GM12878 (cell line): ENCODE measurements at regions not wholly inside any gene's neighbourhood (a gene's known extent, or its start where the extent isn't known, plus 50 kb on each side); places are given as distances from the start of the nearest gene placed in this dataset.

Experiments used
- ATAC-seq: fragments of 200-7000 bp; cut with Tn5 transposase; 3 replicates; pipeline ENCODE4 v1.9.1; 2020; ENCODE audit warnings: mild to moderate bottlenecking, moderate library complexity
- BruUV-seq: library from RNA; stranded (reverse); fragments of 400-500 nt; replicated peaks from 2 replicates; lab custom pipeline; 2021; lab: Mats Ljungman, UMichigan
- CTCF ChIA-PET: fragments of 300-600 bp; sonication (Branson Sonifier 250); formaldehyde crosslinking; extraction: SDS; loops from one replicate; lab custom pipeline; 2021; ENCODE audit warnings: inconsistent platforms; lab: Yijun Ruan, JAX
- POLR2A ChIA-PET: fragments of 350-600 bp; formaldehyde crosslinking; extraction: SDS; loops from one replicate; lab custom pipeline; 2021; ENCODE audit warnings: inconsistent platforms; lab: Charles Lee
- RAD21 ChIA-PET: fragments of 300-600 bp; sonication (Branson Sonifier 250); formaldehyde crosslinking; loops from one replicate; lab custom pipeline; 2023; ENCODE audit warnings: antibody characterized with exemption; ENCODE audit not compliant: unreplicated experiment; lab: Charles Lee
- SMC1A ChIA-PET: fragments of 300-600 bp; sonication (Branson Sonifier 250); formaldehyde crosslinking; loops from one replicate; lab custom pipeline; 2023; ENCODE audit not compliant: unreplicated experiment, uncharacterized antibody; lab: Charles Lee
- DNase-seq: peaks from one replicate; pipeline ENCODE4 v3.0.0-alpha.2; 2011; ENCODE audit warnings: low read depth, low spot score
- FAIRE-seq: peaks from 3 replicates; lab custom pipeline; 2011; peaks lifted over from hg19 to GRCh38; lab: Jason Lieb, UNC
- H2AFZ ChIP-seq: 2 replicates; pipeline ENCODE4 v1.6.0; 2011; ENCODE audit warnings: low read depth, low read length, control low read depth; ENCODE audit not compliant: control insufficient read depth
- H3K27ac ChIP-seq: 2 replicates; pipeline ENCODE4 v1.5.1; 2011; ENCODE audit warnings: control low read depth; ENCODE audit not compliant: control insufficient read depth, insufficient read depth
- H3K27me3 ChIP-seq, 2 experiments: replicated peaks in 1 of 2; 2 replicates each; pipeline versions ENCODE4 v1.6.0 to v1.6.1; 2011; ENCODE audit warnings: low read length in 1 of 2; ENCODE audit not compliant: control insufficient read depth in 2 of 2, insufficient read depth in 2 of 2
- H3K36me3 ChIP-seq, 2 experiments: 2 replicates each; pipeline ENCODE4 v1.5.1; 2011; ENCODE audit warnings: low read length in 1 of 2; ENCODE audit not compliant: control insufficient read depth in 2 of 2, insufficient read depth in 2 of 2
- H3K4me1 ChIP-seq: 2 replicates; pipeline ENCODE4 v1.6.1; 2011; ENCODE audit warnings: mild to moderate bottlenecking, low read length, moderate library complexity, mixed read lengths; ENCODE audit not compliant: control insufficient read depth, insufficient read depth
- H3K4me2 ChIP-seq: 2 replicates; pipeline ENCODE4 v1.6.0; 2011; ENCODE audit warnings: control low read depth; ENCODE audit not compliant: control insufficient read depth, insufficient read depth
- H3K4me3 ChIP-seq: fragments of 200-600 bp; sonication (generic); 2 replicates; pipeline ENCODE4 v1.5.1; 2016
- H3K79me2 ChIP-seq: 2 replicates; pipeline ENCODE4 v1.6.0; 2011; ENCODE audit warnings: low read length; ENCODE audit not compliant: control insufficient read depth, insufficient read depth
- H3K9ac ChIP-seq: 2 replicates; pipeline ENCODE4 v1.8.0; 2011; ENCODE audit warnings: low read length, control low read depth, mixed read lengths; ENCODE audit not compliant: control insufficient read depth, insufficient read depth
- H3K9me3 ChIP-seq: replicated peaks from 3 replicates; pipeline ENCODE4 v1.5.1; 2011; ENCODE audit warnings: mild to moderate bottlenecking, low read length; ENCODE audit not compliant: control insufficient read depth, insufficient read depth
- H4K20me1 ChIP-seq: 2 replicates; pipeline ENCODE4 v1.6.0; 2011; ENCODE audit not compliant: control insufficient read depth, insufficient read depth
- CBFB ChIP-seq: IDR thresholded peaks from 2 replicates; pipeline ENCODE4 v1.6.1; 2016; ENCODE audit warnings: antibody characterized with exemption, low read depth
- ELK1 ChIP-seq: IDR thresholded peaks from 2 replicates; pipeline ENCODE4 v1.6.1; 2012; ENCODE audit warnings: low read depth, low read length, improper control_type of control experiment
- NR2C2 ChIP-seq: IDR thresholded peaks from 2 replicates; pipeline ENCODE4 v1.6.1; 2011; ENCODE audit warnings: borderline replicate concordance, low read depth; ENCODE audit not compliant: control insufficient read depth, insufficient read length
- POLR2AphosphoS2 ChIP-seq: IDR thresholded peaks from 2 replicates; pipeline ENCODE4 v1.6.1; 2011; ENCODE audit warnings: low read depth, mild to moderate bottlenecking, low read length, improper control_type of control experiment, moderate library complexity
- RAD21 ChIP-seq: IDR thresholded peaks from 2 replicates; pipeline ENCODE4 v1.6.1; 2011; ENCODE audit warnings: mild to moderate bottlenecking, low read depth, low read length, moderate library complexity; ENCODE audit not compliant: insufficient read depth
- RELB ChIP-seq: fragments of 450-650 bp; IDR thresholded peaks from 2 replicates; pipeline ENCODE4 v1.6.1; 2017; ENCODE audit warnings: low read depth, mild to moderate bottlenecking, moderate library complexity
- SIX5 ChIP-seq: IDR thresholded peaks from 2 replicates; pipeline ENCODE4 v1.6.1; 2011; ENCODE audit warnings: mild to moderate bottlenecking, low read depth, low read length, moderate library complexity; ENCODE audit not compliant: severe bottlenecking
- SRF ChIP-seq, 2 experiments: IDR thresholded peaks; 2 replicates each; pipeline ENCODE4 v1.6.1; 2011; ENCODE audit warnings: low read depth in 2 of 2, low read length in 2 of 2, mild to moderate bottlenecking in 1 of 2, moderate library complexity in 1 of 2
- SUPT20H ChIP-seq: IDR thresholded peaks from 2 replicates; pipeline ENCODE4 v1.6.1; 2011; ENCODE audit warnings: low read depth, mild to moderate bottlenecking, low read length, moderate library complexity, borderline replicate concordance; ENCODE audit not compliant: control insufficient read depth
- TCF7 ChIP-seq: IDR thresholded peaks from 2 replicates; pipeline ENCODE4 v1.6.1; 2014; ENCODE audit warnings: antibody characterized with exemption, borderline replicate concordance
- WGBS: methylation state at CpG from one replicate; pipeline ENCODE4 v1.1.6; 2016; ENCODE audit warnings: low lambda C conversion rate; ENCODE audit not compliant: insufficient replicate concordance, insufficient coverage; ENCODE audit errors: missing lambda C conversion rate; 5-methylcytosine and 5-hydroxymethylcytosine counted together
- in situ Hi-C: fragments of 300-500 bp; cut with MboI; formaldehyde crosslinking; loops from 9 replicates; pipeline ENCODE4 v1.14.3; 2018; ENCODE audit warnings: mixed read lengths
- intact Hi-C: fragments of 100-400 bp; cut with micrococcal nuclease; formaldehyde crosslinking; loops from one replicate; pipeline ENCODE4 v1.14.2; 2022; ENCODE audit not compliant: unreplicated experiment

- TF ChIP-seq RAD21 (no peak), CBFB (no peak), SRF (IDR thresholded peaks at IDR 0.05; ENCODE audit: low read depth in 2 of 2, low read length in 2 of 2) (no peak), RELB (no peak), POLR2AphosphoS2 (no peak), SIX5 (no peak)
Measured at GRCh38 chr14:49052521-49052920, 533.7 kb downstream of the RPS29 start (continued).

DNA sequence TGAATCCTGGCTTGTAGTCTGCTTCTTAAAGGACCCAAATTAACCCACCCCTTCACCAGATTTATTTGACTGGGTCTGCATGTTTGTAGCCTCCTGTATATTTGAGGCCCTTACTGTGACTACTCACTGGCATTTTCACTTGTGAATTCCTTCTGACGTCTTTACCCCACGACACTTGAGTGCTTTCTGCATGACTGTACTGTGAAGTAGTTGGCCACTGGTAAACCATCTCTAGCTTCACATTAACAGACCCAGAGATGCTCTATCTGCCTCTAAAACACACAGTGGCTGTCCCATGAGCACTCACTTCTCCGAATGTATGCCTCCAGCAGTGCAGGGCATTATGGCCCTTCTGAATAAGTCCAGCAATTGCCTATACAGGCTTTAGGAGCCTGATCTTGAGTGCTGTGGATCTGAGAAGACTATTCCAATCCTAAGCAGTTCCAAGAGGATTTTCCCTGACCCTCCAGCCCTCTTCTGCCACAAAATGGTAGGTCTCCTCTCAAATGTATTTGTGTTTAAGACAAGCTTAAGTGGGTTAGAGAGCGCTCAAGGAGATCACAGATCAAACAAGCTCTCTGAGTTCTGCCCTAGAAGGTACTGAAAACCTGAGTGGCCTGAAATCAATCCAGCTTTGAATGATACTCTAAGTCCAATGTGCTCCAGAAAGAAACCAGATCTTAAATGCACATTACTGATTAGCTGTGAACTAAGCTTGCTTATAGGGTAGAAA is 534.7 kb downstream of the RPS29 start:
- Histone ChIP-seq H3K4me3 (no peak overlapping the region), H3K27me3 (no peaks in the 10 kb centered on the region), H3K79me2 (no peaks in the 10 kb centered on the region), H3K9ac (no peak overlapping the region), H4K20me1 (no peaks in the 10 kb centered on the region), H3K4me1 (no peaks in the 10 kb centered on the region), H3K4me2 (no peak overlapping the region), H3K9me3 (no peaks in the 10 kb centered on the region), H3K36me3 (no peaks in the 10 kb centered on the region), H2AFZ (no peak overlapping the region), H3K27ac (no peak overlapping the region)
- no peak for DNase-seq
- 39% methylated on average over 4 of the region's 4 CpGs for WGBS
- in situ Hi-C loops, result no loop called here
- CTCF ChIA-PET, result no interaction called here
- no peak for FAIRE-seq
- BruUV-seq, result no TSS peak
- no peak for ATAC-seq
- SMC1A ChIA-PET, result interaction anchor here (1.3 kb wide), 1 partner anchor 10 kb away, joined by 3 read pairs; no protein-coding TSS in a partner anchor
- RAD21 ChIA-PET, result no interaction called here
- TF ChIP-seq SUPT20H (no peak), NR2C2 (no peak), TCF7 (no peak), ELK1 (no peak)
- POLR2A ChIA-PET, result no interaction called here
- intact Hi-C loops, result no loop called here
